Neural cell (in vitro differentiated cells): ENCODE measurements at regions not wholly inside any gene's neighbourhood (a gene's known extent, or its start where the extent isn't known, plus 50 kb on each side); places are given as distances from the start of the nearest gene placed in this dataset.

ENCODE experiments used
- CTCF ChIP-seq: fragments of 450-650 bp; IDR thresholded peaks from 2 replicates; pipeline ENCODE4 v1.5.1; 2014; ENCODE audit warnings: antibody characterized with exemption, mild to moderate bottlenecking, moderate library complexity; ENCODE audit not compliant: poor library complexity, severe bottlenecking
- EP300 ChIP-seq: fragments of 450-650 bp; conservative IDR thresholded peaks from 2 replicates; pipeline ENCODE4 v1.6.1; 2014; ENCODE audit warnings: antibody characterized with exemption, mild to moderate bottlenecking, moderate library complexity; ENCODE audit not compliant: poor library complexity, severe bottlenecking
- POLR2AphosphoS5 ChIP-seq: IDR thresholded peaks from 2 replicates; pipeline ENCODE4 v1.6.1; 2012
- RAD21 ChIP-seq: fragments of 450-650 bp; conservative IDR thresholded peaks from 2 replicates; pipeline ENCODE4 v1.6.1; 2014; ENCODE audit warnings: antibody characterized with exemption, mild to moderate bottlenecking, moderate library complexity

- no peak for TF ChIP-seq EP300
- no peak for TF ChIP-seq POLR2AphosphoS5
- no peak for TF ChIP-seq RAD21
- TF ChIP-seq CTCF, result no peak
These were observed 334.5 kb downstream of the SOX2 start for GRCh38 chr3:182046166-182046764.
